ENCODE measurements at regions not wholly inside any gene's neighbourhood (a gene's known extent, or its start where the extent isn't known, plus 50 kb on each side); places are given as distances from the start of the nearest gene placed in this dataset.

DNA sequence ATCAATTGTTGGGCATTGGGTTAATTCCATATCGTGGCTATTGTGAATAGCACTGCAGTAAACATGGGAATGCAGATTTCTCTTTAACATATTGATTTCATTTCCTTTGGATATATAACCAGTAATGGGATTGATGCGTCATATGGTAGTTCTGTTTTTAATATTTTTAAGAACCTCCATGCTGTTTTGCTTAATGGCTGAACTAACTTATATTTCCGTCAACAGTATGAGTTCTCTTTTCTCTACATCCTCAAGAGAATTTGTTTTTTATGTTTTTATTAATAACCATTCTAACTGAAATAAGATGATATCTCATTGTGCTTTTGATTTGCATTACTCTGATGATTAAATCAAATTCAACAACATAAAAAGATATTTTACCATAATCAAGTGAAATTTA, 228.5 kb upstream of the FSIP2 start:
- TF ChIP-seq, protein P1, sequence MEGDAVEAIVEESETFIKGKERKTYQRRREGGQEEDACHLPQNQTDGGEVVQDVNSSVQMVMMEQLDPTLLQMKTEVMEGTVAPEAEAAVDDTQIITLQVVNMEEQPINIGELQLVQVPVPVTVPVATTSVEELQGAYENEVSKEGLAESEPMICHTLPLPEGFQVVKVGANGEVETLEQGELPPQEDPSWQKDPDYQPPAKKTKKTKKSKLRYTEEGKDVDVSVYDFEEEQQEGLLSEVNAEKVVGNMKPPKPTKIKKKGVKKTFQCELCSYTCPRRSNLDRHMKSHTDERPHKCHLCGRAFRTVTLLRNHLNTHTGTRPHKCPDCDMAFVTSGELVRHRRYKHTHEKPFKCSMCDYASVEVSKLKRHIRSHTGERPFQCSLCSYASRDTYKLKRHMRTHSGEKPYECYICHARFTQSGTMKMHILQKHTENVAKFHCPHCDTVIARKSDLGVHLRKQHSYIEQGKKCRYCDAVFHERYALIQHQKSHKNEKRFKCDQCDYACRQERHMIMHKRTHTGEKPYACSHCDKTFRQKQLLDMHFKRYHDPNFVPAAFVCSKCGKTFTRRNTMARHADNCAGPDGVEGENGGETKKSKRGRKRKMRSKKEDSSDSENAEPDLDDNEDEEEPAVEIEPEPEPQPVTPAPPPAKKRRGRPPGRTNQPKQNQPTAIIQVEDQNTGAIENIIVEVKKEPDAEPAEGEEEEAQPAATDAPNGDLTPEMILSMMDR (IDR thresholded peaks at IDR 0.05), result no peak
- no peak for TF ChIP-seq POLR2AphosphoS5 (IDR thresholded peaks at IDR 0.05; ENCODE audit: insufficient read depth in 1 of 2, low read depth in 1 of 2)
- TF ChIP-seq POLR2A (IDR thresholded peaks at IDR 0.05), result no peak

Data from vagina (tissue), 2 donors.